NT2/D1 (cell line): ENCODE measurements at regions not wholly inside any gene's neighbourhood (a gene's known extent, or its start where the extent isn't known, plus 50 kb on each side); places are given as distances from the start of the nearest gene placed in this dataset.

Experiments used
- DNase-seq: peaks from one replicate; pipeline ENCODE4 v3.0.0-alpha.2; 2011; ENCODE audit warnings: low read depth, low spot score
- H3K27me3 ChIP-seq: 2 replicates; pipeline ENCODE4 v1.6.0; 2011; ENCODE audit warnings: mild to moderate bottlenecking; ENCODE audit not compliant: insufficient read length, insufficient read depth
- H3K36me3 ChIP-seq: 2 replicates; pipeline ENCODE4 v1.6.1; 2011; ENCODE audit warnings: mild to moderate bottlenecking, low read length, mixed read lengths; ENCODE audit not compliant: insufficient read depth, insufficient read length
- H3K4me1 ChIP-seq: 2 replicates; pipeline ENCODE4 v1.5.1; 2011; ENCODE audit not compliant: insufficient read depth, insufficient read length
- H3K4me3 ChIP-seq: 2 replicates; pipeline ENCODE4 v1.5.1; 2011; ENCODE audit warnings: low read depth; ENCODE audit not compliant: insufficient read length
- H3K9ac ChIP-seq: 2 replicates; pipeline ENCODE4 v1.6.0; 2011; ENCODE audit warnings: low read depth; ENCODE audit not compliant: insufficient read length
- H3K9me3 ChIP-seq: 2 replicates; pipeline ENCODE4 v1.5.1; 2011; ENCODE audit warnings: mild to moderate bottlenecking, low read length; ENCODE audit not compliant: insufficient read depth
- SUZ12 ChIP-seq: IDR thresholded peaks from 2 replicates; pipeline ENCODE4 v1.6.1; 2011; ENCODE audit not compliant: insufficient read length, insufficient read depth; ENCODE audit errors: extremely low read depth
- YY1 ChIP-seq: IDR thresholded peaks from 2 replicates; pipeline ENCODE4 v1.6.1; 2011; ENCODE audit not compliant: insufficient read length, insufficient read depth
- ZNF274 ChIP-seq: IDR thresholded peaks from 2 replicates; pipeline ENCODE4 v1.6.1; 2011; ENCODE audit warnings: mild to moderate bottlenecking, low read depth, low read length

DNA sequence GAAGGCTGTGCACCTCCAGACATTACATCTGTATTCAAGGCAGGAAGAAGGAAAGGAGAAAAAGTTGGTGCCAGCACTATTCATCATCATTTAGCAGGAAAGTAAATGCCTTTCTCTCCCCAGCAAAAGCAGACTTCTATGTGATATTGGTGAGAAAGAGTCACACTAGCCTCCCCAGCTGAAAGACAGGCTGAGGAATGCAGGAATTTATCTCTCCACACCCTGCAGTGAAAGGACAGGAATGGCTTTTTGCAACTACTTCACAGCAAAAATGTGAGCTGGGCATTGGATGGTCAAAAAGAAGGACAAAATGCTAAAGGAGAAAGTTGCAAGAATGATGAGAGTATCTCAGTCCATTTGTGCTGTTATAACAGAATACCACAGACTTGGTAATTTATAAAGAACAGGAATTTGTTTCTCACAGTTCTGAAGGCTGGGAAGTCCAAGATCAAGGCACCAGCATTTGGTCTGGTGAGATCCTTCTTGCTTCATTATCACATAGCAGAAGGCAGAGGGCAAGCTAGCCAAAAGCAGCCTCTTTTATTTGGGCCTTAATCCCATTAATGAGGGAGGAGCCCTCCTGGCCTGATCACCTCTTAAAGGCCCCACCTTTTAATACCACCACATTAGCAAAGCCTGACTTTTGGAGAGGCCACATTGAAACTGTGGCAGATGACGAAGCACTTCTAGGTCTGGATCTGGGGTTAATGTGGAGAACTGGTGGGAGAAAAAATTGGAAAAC lies 388.1 kb upstream of the SLC14A2 start:
- Histone ChIP-seq H3K9me3 (no peaks in the 10 kb centered on the region), H3K4me3 (no peak overlapping the region), H3K9ac (no peak overlapping the region), H3K4me1 (no peaks in the 10 kb centered on the region), H3K36me3 (no peaks in the 10 kb centered on the region), H3K27me3 (no peaks in the 10 kb centered on the region)
- no peak for DNase-seq
- TF ChIP-seq YY1 = no peak
- TF ChIP-seq ZNF274 = no peak
- no peak for TF ChIP-seq SUZ12

DNA sequence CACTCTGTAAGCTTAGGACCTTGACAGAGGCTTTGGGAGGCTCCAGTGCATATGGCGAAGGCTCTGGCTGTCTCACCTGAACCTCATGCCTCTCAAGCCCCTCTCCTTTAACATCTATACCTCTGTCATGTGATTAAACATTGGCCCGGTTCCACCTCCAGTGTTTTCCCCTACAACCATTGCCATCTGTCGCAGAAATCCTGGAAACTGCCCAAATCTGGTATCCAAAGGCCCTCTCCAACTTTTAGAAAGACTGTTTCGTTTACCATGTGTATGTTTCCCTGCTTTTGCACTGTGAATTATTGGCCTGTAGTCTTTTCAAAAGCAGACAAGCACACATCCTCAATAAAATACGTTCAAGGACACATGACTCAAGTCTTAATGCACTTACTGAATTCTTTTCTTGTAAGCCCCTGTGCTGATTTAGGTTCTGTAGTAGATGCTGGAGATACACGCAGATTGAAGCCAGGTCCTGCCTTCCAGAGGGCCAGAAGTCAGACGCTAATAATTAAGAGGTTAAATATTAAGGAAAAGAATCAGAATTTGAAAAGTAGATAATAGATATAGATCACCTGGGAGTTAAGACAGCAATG lies 386.4 kb upstream of the SLC14A2 start:
- Histone ChIP-seq H3K9ac (no peak overlapping the region), H3K27me3 (no peaks in the 10 kb centered on the region), H3K4me3 (no peak overlapping the region), H3K9me3 (no peaks in the 10 kb centered on the region), H3K4me1 (no peaks in the 10 kb centered on the region), H3K36me3 (no peaks in the 10 kb centered on the region)
- DNase-seq = no peak
- TF ChIP-seq ZNF274 (no peak), YY1 (no peak), SUZ12 (no peak)

DNA sequence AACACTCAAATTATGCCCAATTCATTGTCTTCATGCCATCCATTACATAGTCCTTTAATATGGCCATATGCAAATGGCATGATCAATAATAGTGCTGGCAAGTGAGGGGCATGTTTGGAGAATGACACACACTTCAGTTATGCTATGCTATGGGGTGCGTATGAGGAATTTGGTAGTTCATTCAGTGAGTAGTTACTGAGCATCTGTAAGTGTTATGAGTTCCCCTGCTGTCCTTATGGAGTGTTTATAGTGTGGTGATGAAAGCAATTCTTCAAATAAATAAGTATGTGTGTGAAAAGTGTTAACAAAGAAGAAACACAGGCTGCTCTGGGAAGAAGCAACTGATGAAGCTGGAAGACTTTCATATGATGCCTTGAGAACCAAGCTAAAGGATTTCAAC lies 383.7 kb upstream of the SLC14A2 start:
- H3K4me3 ChIP-seq = no peak overlapping the region
- no peaks in the 10 kb centered on the region for H3K27me3 ChIP-seq
- TF ChIP-seq ZNF274 (no peak), SUZ12 (no peak), YY1 (no peak)
- no peaks in the 10 kb centered on the region for H3K9me3 ChIP-seq
- H3K36me3 ChIP-seq = no peaks in the 10 kb centered on the region
- no peaks in the 10 kb centered on the region for H3K4me1 ChIP-seq
- DNase-seq = no peak
- no peak overlapping the region for H3K9ac ChIP-seq

- TF ChIP-seq YY1 (no peak), ZNF274 (no peak), SUZ12 (no peak)
- Histone ChIP-seq H3K27me3 (no peaks in the 10 kb centered on the region), H3K9me3 (no peaks in the 10 kb centered on the region), H3K4me3 (no peak overlapping the region), H3K4me1 (no peaks in the 10 kb centered on the region), H3K9ac (no peak overlapping the region), H3K36me3 (no peaks in the 10 kb centered on the region)
- no peak for DNase-seq
Observed at GRCh38 chr18:45232061-45232460, 383.2 kb upstream of the SLC14A2 start.

DNA sequence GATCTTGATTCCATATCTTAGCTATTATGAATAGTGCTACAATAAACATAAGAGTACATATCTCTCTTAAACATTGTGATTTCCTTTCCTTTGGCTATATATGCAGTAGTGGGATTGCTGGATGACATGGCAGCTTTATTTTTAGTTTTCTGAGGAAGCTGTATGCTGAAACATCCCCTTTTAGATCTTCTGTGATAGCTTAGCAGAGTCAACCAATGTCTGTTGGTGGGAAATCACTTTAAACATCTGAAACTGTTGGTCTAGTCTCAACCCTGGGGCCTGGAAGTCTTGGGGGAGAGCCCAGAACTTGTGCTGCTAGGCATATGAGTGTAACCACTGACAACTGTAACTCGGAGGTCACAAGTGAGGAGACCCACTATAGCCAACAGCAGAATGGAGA lies 378.6 kb upstream of the SLC14A2 start:
- Histone ChIP-seq H3K9ac (no peak overlapping the region), H3K27me3 (no peaks in the 10 kb centered on the region), H3K4me3 (no peak overlapping the region), H3K36me3 (no peaks in the 10 kb centered on the region), H3K4me1 (no peaks in the 10 kb centered on the region), H3K9me3 (no peaks in the 10 kb centered on the region)
- TF ChIP-seq YY1 (no peak), ZNF274 (no peak), SUZ12 (no peak)
- no peak for DNase-seq

DNA sequence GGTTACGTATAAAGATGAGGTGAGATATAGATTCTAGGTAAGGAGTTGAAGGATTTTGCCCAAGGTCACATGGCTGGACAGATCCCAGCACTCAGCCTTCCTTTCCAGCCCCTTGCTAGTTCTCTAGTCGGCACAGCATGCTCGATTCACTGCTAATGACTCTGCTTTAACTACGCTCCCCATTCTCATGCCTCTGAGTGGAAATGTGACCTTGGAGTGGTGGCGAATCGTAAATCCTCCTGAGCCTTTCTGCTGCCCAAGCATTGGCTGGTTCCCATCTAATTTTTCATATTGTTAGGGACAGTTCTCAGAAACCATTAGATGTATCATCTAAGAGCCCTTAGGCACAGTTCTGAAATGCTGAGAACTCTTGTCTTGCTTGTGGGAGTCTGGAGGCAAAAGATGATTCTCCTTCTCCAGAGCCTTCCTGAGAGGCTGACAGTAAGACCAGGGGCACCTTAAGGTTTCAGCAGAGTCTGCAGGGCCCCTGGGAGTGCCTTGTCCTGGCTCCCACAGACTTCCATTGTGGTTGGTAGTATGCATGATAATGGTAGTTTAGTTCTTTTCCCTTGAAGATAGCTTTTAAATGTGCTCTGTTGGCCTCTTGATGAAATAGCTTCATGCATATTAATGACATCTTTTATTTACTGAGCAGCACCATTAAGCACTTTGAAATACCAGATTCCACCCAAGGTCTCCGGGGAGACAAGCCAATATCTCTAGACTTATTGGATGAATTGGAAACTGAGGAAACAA lies 377.8 kb upstream of the SLC14A2 start:
- Histone ChIP-seq H3K9ac (no peak overlapping the region), H3K27me3 (no peaks in the 10 kb centered on the region), H3K4me3 (no peak overlapping the region), H3K4me1 (no peaks in the 10 kb centered on the region), H3K9me3 (no peaks in the 10 kb centered on the region), H3K36me3 (no peaks in the 10 kb centered on the region)
- DNase-seq = no peak
- TF ChIP-seq YY1 = no peak
- TF ChIP-seq SUZ12 = no peak
- TF ChIP-seq ZNF274 = no peak

GRCh38 chr18:45241271-45241670 lies 374.0 kb upstream of the SLC14A2 start:
- no peaks in the 10 kb centered on the region for H3K9me3 ChIP-seq
- no peaks in the 10 kb centered on the region for H3K36me3 ChIP-seq
- no peaks in the 10 kb centered on the region for H3K4me1 ChIP-seq
- H3K27me3 ChIP-seq = no peaks in the 10 kb centered on the region
- H3K4me3 ChIP-seq = no peak overlapping the region
- H3K9ac ChIP-seq = no peak overlapping the region
- TF ChIP-seq ZNF274 (no peak), SUZ12 (no peak), YY1 (no peak)
- no peak for DNase-seq
